GM19099 (cell line): ENCODE measurements at regions not wholly inside any gene's neighbourhood (a gene's known extent, or its start where the extent isn't known, plus 50 kb on each side); places are given as distances from the start of the nearest gene placed in this dataset.

Experiments
- POLR2A ChIP-seq: IDR thresholded peaks from 3 replicates; pipeline ENCODE4 v1.6.1; 2011; ENCODE audit warnings: low read depth; ENCODE audit not compliant: insufficient read length; ENCODE audit errors: extremely low read depth

DNA sequence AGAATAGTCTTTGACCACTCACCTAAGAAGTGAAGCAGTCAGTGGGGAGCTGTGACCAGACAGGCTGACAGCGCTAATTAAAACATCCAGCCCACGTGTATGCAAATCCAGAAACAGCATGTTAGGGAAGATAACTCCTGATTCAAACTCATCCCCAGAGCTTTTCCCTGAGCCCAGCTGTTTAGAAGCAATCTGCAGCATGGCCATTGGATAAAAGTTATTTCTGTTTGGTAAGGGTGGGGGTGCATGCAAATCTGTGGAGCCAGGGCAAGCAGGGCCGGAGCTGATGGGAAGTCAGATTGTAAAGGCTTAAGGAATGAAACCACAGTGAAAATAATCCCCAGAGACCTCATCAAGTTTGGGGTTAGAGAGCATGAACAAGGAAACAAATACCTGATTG lies 247.9 kb upstream of the KIRREL3 start:
- TF ChIP-seq POLR2A = no peak

GRCh38 chr11:127247261-127247851 lies 246.8 kb upstream of the KIRREL3 start:
- no peak for TF ChIP-seq POLR2A

DNA sequence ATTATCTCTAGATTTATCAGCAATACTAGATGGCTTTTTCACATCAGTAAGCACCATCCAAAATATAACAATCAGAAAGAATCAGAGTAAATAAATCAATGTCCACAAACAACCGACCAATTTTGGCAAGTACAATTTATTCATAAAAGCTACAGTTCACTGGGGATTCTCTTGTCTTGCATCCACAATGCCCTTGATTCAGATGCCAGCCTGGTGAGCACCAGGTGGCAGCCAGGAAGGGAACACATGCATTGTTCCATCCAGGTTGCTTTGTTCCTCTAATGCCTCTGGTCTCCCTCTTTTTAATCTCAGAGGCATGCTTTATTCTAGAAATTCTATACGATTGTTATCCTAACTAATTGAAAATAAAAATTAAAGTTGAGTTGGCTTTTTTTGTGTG lies 242.1 kb upstream of the KIRREL3 start:
- no peak for TF ChIP-seq POLR2A

GRCh38 chr11:127238321-127238720 lies 237.8 kb upstream of the KIRREL3 start:
- TF ChIP-seq POLR2A = no peak

- no peak for TF ChIP-seq POLR2A
These were observed 236.2 kb upstream of the KIRREL3 start for GRCh38 chr11:127236776-127237175.

DNA sequence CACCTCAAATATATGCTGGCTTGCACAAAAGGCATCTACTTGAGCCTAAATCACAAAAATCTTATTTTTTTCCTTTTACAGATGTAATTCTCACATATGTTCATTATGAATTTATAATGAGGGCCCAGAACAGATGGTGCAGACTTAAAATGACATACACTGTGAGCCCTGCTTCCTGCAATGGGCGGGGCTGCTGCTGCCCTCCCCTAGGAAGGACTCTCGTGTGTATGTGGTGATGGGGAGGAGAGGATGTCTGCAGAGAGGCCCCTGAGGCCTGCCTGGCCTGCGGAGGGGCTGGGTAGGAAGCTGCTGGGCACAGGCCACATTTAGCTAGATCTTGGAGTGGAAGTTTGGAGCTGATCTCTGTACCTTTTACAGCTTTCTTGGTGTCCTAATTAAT lies 233.4 kb upstream of the KIRREL3 start:
- no peak for TF ChIP-seq POLR2A

DNA sequence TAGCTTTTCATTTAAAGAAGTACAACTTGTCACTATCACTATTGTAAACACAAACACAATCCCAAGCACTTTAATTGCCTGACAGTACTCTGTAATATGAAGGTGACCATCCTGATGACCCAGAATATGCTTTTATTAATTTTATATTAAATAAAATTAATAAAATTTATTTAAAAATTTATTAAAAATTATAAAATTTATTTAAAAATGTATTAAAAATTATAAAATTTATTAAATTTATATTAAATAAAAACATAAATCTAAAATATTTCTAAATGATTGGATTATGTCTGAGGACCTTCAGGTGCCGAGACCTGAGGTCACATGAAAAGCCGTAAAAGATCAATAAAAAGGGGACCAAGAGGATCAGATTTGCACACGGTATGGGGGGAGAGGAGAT lies 229.8 kb upstream of the KIRREL3 start:
- TF ChIP-seq POLR2A = no peak

- no peak for TF ChIP-seq POLR2A
These were observed 226.4 kb upstream of the KIRREL3 start for GRCh38 chr11:127226949-127227348.

DNA sequence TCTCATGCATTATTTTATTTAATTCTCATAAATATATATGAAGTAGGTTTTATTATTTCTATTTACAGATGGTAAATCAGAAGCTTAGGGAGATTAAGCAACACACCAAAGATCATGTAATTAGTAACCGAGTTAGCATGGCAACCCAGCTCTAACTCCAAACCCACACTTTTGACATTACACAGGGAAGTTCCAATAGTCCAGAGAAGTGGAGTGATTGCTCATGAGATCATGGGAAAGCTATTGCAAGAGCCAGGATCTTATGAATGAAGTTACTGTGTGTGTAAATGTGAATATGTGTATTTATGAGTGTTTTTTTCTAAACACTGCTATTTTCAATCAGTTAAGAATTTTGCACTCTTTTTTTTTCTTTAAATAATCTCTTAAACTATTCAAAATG lies 225.8 kb upstream of the KIRREL3 start:
- TF ChIP-seq POLR2A = no peak

- TF ChIP-seq POLR2A = no peak
These were observed 225.0 kb upstream of the KIRREL3 start for GRCh38 chr11:127225619-127226018.

GRCh38 chr11:127224276-127224675 lies 223.7 kb upstream of the KIRREL3 start:
- no peak for TF ChIP-seq POLR2A

DNA sequence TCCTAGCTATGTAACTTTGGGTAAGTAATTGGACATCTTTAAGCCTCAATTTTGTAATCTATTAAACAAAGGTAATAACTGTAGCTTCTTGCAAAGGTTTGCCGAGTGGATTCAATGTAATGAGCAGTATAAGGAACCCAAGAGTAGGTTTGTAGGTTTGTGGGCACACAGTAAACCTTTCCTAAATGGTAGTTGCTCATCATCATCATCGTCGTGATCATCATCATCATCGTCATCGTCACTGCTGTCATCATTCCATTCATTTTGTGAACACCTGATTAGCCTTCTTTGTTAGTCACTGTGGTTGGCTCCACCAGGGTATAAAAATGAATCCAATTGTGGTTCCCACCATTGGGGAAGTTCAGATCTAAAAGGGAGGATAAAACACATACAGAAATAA lies 223.1 kb upstream of the KIRREL3 start:
- no peak for TF ChIP-seq POLR2A

GRCh38 chr11:127223026-127223425 lies 222.5 kb upstream of the KIRREL3 start:
- TF ChIP-seq POLR2A = no peak

- TF ChIP-seq POLR2A = no peak
These were observed 219.1 kb upstream of the KIRREL3 start for GRCh38 chr11:127219704-127220103.

GRCh38 chr11:127218275-127218608 lies 217.7 kb upstream of the KIRREL3 start:
- no peak for TF ChIP-seq POLR2A

DNA sequence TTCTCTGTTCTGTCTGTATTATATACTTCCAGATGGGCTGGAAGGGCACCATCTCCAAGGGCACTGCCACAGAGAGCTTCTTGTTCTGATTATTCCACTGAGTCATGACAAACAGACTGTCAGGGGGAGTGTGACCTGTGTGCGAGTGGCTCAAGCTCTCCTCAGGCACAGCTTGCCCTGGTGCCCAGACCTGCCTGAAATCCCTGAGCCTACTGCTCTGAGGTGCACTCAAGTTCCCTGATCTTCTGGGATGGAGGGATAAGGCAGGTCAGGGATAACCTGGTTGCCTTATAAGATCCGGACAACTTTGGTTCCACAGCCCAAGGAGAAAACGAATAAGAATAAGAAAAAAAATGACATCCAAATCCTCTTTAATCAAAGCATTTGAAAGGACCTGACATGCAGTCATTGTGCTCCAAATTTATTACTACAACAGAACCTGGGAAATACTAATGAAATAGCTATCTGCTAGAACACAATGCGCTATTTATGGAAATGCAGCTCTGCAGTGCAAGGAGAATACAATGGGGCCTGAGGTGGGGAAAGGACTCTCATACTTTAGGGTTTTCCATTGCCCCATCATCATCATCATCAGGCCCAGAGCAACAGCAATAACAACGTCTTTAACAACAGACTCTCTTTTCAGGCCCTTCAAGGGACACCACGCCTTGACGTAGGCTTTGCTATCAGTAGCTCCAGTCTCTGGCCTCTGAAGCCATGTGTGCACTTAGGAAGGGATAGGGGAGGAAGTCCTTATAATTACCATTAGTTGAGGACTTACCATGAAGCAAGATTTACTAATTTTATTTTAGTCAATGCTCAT lies 217.1 kb upstream of the KIRREL3 start:
- no peak for TF ChIP-seq POLR2A

- no peak for TF ChIP-seq POLR2A
These were observed 205.2 kb upstream of the KIRREL3 start for GRCh38 chr11:127205688-127206217.

- TF ChIP-seq POLR2A = no peak
These were observed 202.9 kb upstream of the KIRREL3 start for GRCh38 chr11:127203490-127203889.
